ENCODE measurements at regions not wholly inside any gene's neighbourhood (a gene's known extent, or its start where the extent isn't known, plus 50 kb on each side); places are given as distances from the start of the nearest gene placed in this dataset.

- DNase-seq, result no peak
Observed at GRCh38 chr1:50358962-50359361, 64.3 kb downstream of the DMRTA2 start.

DNA sequence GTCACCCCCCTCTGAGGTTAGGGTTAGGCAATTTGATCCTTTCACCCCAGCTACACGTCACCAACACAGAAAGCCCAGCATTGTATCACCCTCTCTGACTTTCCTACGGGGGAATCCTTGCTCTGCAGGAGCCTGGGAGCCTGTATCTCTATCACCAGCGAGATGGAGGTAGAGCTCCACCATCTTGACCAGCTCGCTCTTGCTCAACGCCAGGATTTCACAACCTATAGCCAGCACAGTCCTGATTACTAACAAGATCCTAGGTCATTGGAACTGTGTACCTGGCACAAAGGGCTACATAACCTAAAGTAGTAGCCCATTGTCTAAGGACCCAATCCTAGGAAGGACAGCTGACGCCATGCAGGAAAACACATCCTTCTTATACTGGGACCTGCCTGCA, 66.1 kb downstream of the DMRTA2 start:
- no peak for DNase-seq

DNA sequence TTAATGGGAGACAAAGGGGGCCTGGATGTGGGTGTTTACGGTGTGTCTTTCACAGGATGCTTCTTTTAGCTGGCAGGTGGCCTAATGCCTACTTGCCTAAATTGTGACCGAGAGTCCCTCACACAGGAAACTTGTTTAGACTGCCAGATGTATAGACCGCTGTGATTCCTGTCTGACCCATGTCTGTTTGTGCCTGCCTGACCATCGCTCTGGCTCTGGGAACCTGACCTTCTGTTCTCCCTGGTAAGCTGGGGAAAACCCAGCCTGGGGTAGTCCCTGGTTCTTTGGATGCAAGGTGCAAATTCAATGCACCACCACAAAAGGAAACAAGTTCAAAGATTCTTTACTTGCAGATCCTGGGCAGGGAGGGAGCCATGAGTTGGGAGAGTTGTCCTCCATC, 68.4 kb downstream of the DMRTA2 start:
- no peak for DNase-seq

DNA sequence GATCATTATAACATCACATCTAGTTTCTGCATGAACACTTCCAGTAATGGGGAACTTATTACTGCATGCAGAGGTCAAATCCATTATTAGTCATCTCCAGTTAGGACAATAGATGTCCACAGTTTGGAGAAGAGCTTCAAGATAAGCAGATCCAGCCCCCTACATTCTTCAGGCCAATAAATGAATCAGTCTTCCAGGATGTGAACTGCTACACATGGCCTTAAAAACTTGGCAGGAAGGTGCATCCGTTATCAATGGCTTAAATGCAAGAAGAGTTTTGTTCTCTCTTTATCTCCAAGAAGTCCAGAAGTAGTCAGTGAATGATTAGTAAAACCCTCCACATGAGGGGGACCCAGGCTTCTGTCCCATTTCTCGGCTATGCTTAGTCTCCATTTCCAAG, 70.8 kb downstream of the DMRTA2 start:
- no peak for DNase-seq

GRCh38 chr1:50350868-50351267, 72.4 kb downstream of the DMRTA2 start:
- no peak for DNase-seq

DNA sequence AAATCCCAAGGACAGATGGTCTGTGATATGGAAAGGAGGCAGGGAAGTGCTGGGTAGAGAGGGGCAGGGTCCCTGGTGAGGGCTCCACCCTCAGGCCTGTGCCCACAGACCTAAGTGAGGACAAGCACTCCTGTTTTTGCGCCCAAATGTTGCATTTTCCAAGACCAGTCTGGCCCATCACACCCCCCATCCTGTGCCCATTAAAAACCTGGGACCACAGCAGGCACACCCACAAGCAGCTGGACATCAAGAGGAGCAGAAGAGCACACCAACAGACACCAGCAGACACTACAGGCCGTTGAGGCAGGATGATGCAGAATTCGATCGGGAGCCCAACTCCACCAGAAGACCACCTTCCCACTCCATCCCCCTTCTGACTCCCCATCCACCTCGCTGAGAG, 72.8 kb downstream of the DMRTA2 start:
- no peak for DNase-seq

GRCh38 chr1:50349242-50349565, 74.0 kb downstream of the DMRTA2 start:
- no peak for DNase-seq

DNA sequence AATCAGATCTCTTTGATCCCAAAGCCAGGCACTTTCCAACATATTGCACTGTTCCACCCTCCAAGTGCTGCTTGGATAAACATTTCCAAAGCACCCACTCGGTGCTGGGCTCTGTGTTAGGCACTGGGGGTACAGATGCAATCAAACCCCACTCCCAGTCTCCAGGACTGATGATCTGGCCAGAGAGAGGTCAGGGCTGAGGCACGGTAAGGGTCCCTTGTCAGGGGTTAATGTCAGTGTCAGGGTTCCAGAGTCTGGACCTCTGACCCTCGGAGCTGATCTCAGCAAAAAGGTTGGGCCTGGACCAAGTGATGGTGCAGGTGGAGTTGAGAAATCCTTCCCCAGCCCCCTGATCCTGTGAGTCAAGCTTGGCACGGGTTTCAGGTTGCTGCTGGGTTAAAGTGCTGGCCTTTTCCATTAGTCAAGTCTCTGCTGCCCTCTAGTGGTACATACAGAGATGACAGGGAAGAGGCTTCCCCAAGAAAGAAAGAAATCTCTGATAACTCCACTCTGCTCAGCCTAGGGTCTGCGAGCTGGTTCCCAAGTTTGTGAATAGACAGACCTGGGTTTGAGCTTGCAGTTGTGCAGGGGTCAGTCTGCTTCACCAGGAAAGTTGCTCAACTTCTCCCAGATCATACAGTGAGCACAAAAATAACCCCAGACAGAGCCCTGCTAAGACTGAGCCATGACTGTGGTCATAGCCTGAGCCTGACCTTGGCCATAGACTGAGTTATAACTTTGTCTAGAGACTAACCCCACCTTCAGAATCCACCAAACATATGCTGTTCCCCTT, 74.6 kb downstream of the DMRTA2 start:
- DNase-seq, result peak; percentile 38

DNA sequence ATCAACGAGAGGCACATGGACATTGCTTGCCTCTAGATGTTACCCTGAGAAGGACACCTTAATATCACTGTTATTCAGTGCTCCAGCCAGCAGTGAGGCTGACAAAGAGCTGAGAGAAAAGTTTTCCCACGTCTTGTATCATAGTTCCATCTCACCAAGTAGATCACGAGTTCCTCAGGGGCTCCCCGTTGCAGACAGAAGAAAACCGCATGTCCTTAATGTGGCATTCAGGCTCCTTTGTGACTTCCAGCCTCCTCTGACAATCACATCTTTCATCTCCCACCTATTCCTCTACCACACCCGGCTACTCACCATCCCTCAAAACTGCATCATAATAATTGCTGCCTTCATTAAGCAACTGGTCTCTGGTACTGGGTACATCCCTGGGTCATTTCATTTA, 75.3 kb downstream of the DMRTA2 start:
- DNase-seq, result no peak

GRCh38 chr1:50346621-50347020, 76.6 kb downstream of the DMRTA2 start:
- no peak for DNase-seq

- DNase-seq, result no peak
Observed at GRCh38 chr1:50343323-50343722, 79.9 kb downstream of the DMRTA2 start.

GRCh38 chr1:50342525-50342924, 80.7 kb downstream of the DMRTA2 start:
- no peak for DNase-seq

DNA sequence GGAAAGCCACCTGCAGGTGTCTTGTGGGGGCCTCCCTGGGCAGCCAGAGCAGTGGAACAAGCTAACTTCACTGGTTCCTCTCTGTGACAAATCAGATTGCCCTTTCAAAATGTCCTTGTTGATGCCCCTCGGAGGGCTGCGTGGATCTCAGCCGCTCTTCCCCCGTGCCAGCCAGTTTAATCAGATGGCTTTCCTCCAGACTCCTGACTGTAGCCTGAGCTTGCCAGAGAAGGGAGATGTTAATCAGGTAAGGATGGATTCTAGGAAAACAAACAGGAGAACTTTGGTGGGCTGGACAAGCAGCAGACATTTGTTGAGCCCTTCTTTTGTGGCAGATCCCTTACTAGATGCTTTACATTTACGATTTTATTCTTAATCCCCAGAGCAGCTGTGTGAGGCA, 88.2 kb downstream of the DMRTA2 start:
- DNase-seq, result no peak

DNA sequence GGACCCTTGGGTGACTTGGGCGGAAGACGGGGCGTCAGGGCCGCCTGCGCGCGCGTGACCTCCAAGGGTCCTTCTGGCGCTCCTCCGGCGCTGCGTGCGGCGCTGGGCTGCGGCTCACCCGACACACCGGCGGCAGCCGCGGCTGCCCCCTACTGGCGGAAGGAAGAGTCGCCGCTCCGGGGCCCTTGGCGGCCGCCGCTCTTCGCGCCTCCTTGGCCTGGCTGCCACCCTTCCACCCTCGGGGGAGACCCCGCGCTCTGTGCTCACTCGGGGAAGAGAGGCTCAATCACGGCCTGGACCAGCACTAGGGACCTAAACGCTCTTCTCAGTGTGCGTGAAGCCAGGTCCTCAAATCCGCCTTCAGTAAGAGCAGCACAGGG, 89.7 kb downstream of the DMRTA2 start:
- peak; percentile 17 for DNase-seq

GRCh38 chr1:50332941-50333594, 90.2 kb downstream of the DMRTA2 start:
- DNase-seq, result peak; percentile 22

DNA sequence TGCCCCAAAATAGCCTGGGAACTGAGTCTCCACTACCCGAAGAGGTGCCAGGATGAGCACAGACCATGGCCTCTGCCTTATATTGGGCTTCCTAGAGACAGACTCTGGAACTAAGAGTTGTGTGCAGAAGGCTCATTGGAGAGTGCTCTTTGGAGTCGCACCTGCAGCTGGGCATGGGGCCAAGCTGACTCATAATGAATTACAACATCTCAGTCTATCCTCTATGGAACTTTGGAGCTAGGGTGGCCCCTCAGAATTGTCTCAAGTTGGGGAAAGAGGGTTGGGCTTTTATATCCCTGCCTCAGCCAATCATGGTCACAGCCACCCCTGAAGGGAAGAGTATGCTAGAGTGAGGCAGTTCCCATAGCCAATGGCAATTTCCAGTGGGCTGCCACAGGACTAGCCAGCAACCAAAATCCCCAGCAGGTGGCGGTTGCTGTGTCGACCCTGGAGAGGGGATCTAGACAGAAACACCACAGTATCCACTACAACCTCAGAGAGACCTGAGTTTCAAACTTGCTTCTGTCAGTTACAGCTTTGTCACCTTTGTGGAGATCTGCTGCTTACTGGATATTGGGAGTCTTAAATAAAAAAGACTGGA, 93.8 kb downstream of the DMRTA2 start:
- DNase-seq, result no peak

- DNase-seq, result no peak
Observed at GRCh38 chr1:50328552-50328951, 94.7 kb downstream of the DMRTA2 start.

DNA sequence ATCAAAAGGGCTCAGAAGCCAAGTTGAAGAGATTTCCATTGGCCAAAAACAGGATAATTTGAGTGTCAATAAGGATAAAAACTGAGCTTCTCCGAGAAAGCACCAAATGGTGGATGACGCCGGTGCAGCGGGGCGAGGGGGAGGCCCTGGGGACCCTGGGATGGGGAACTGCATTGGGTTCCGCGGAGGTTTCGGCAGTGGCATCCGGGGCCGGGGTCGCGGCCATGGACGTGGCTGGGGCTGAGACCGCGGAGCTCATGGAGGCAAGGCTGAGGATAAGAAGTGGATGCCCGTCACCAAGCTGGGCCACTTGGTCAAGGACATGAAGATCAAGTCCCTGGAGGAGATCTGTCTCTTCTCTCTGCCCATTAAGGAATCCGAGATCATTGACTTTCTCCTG, 97.2 kb downstream of the DMRTA2 start:
- DNase-seq, result no peak

DNA sequence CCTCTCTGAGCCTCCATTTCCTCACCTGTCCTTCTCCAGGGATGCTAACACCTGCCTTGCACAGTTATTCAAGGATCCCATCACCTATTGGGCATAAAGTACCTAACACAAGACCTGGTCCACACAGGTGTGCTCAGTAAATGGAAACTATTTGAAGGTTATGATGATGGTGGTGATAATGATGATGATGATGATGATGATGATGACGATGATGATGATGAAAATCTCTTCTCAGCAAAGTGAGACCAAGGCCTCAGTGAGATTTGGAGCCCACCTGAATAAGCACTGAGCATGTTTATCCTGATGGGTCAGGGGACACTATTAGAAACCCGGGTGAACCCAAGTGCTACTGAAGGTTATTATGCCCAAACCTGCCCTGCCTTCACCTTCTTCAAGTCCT, 100.7 kb downstream of the DMRTA2 start:
- DNase-seq, result no peak

- no peak for DNase-seq
Observed at GRCh38 chr1:50318428-50318827, 104.8 kb downstream of the DMRTA2 start.

GRCh38 chr1:50308878-50309277, 114.4 kb downstream of the DMRTA2 start:
- DNase-seq, result no peak

DNA sequence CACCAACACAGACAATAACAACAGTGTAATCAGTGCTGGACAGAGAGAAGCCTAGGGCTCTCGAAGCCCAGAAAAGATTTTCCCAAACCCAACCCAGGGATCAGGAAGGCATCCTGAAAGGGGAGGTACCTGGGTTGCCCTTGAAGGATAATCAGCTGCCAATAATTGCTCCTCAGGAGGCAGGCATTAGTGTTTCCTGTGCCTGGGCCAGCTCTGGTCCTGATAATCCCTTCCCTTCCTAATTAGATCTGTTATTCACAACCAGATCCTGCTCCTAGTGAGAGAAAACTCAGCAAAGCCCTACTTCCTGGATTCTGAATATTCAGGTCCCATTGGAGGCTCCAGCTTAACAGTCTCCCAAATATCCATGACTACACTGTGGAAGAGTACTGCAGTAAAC, 117.4 kb downstream of the DMRTA2 start:
- no peak for DNase-seq

DNA sequence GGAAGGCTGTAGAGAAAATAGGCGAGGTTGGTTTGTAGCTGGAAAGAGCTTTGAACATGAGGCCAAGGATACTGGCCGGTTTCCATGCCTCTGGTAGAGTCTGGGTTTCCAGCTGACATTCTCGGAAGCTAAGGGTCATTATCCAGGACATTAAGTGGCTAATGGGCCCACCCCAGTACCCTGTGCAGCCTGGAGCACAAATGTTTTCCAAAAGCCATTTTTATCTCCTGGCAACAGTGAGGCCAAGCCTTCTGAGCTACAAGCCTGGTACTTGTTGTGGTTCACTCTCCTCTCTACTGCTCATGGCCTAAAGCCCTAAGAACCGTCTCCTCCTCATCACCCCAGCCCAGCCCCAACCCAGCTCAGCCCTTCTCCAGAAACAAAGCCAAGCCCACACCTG, 122.9 kb downstream of the DMRTA2 start:
- DNase-seq, result no peak

DNA sequence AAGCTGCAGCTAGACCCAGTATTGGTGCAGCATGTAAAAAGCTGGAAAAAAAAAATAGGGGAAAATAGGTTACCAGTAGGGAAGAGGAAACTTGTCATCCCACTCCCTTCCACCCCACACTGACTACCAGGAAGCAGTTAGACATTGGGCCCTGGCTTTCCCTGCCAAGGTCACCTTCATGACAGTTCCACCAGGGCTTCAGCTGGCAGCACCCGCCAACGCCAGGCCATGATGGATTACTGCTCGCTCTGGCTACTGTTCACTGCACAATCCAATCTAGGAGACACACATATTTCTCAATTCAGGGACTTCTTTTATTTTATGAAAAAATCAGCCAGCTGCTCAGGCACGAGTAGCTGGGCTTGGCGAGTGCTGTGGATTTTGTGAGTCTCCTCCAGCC, 127.7 kb downstream of the DMRTA2 start:
- DNase-seq, result no peak

DNA sequence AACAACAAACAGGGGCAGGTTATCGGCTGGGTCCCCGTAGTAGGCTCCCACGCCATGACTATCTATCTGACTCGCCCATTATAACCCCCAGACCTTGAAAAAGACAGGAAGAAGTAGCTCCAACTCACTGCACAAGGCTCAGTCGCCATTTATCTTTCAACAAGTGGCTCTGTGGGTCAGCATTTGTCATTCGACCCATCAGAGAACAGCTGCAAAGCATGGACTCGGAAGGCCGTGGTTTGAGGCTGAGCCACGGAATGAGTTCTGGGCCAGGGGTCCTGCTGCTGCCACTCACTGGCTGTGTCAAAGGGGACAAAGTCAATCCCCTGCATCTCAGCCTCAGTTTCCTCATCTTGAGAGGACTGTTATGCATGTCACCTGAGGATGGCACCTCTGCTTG, 131.0 kb downstream of the DMRTA2 start:
- DNase-seq, result no peak
